IMR-90 (cell line): ENCODE measurements at regions not wholly inside any gene's neighbourhood (a gene's known extent, or its start where the extent isn't known, plus 50 kb on each side); places are given as distances from the start of the nearest gene placed in this dataset.
A peak's percentile ranks its signal among the peaks of the same experiment; 100 is the strongest.

ENCODE experiments used
- ATAC-seq: fragments of 200-7000 bp; cut with Tn5 transposase; 2 replicates; pipeline ENCODE4 v1.9.1; 2020; ENCODE audit warnings: low read depth, mild to moderate bottlenecking, moderate library complexity
- BruUV-seq: library from RNA; stranded (reverse); fragments of 400-500 nt; replicated peaks from 2 replicates; lab custom pipeline; 2021; lab: Mats Ljungman, UMichigan
- CTCF ChIA-PET: fragments of 300-600 bp; formaldehyde crosslinking; extraction: SDS; loops from one replicate; lab custom pipeline; 2021; ENCODE audit warnings: antibody characterized with exemption; lab: Yijun Ruan, JAX
- POLR2A ChIA-PET: fragments of 300-600 bp; sonication (Branson Sonifier 250); formaldehyde crosslinking; loops from one replicate; lab custom pipeline; 2022; ENCODE audit warnings: antibody characterized with exemption; ENCODE audit not compliant: unreplicated experiment; lab: Charles Lee
- DNase-seq: peaks from one replicate; pipeline ENCODE4 v3.0.0; 2013
- H2AFZ ChIP-seq: replicated peaks from 2 replicates; pipeline ENCODE3; 2013; ENCODE audit warnings: low read length, mild to moderate bottlenecking; ENCODE audit not compliant: poor library complexity
- H2AK5ac ChIP-seq: 2 replicates; pipeline ENCODE4 v1.6.1; 2013; ENCODE audit warnings: low read depth, low read length, inconsistent platforms
- H2AK9ac ChIP-seq: replicated peaks from 2 replicates; pipeline ENCODE3; 2013; ENCODE audit warnings: mild to moderate bottlenecking, low read depth, low read length, moderate library complexity; ENCODE audit not compliant: poor library complexity
- H2BK120ac ChIP-seq: 2 replicates; pipeline ENCODE4 v1.6.1; 2013; ENCODE audit warnings: low read depth, low read length, inconsistent platforms
- H2BK15ac ChIP-seq: 3 replicates; pipeline ENCODE4 v1.6.1; 2013; ENCODE audit warnings: low read depth, low read length, inconsistent platforms
- H2BK20ac ChIP-seq: 2 replicates; pipeline ENCODE4 v1.6.1; 2013; ENCODE audit warnings: low read depth, mild to moderate bottlenecking, inconsistent platforms, low read length, moderate library complexity
- H2BK5ac ChIP-seq: 2 replicates; pipeline ENCODE4 v1.6.1; 2013; ENCODE audit warnings: mild to moderate bottlenecking, low read depth, low read length, inconsistent platforms; ENCODE audit not compliant: poor library complexity, severe bottlenecking
- H3K14ac ChIP-seq: replicated peaks from 2 replicates; pipeline ENCODE4 v1.6.1; 2013; ENCODE audit warnings: low read depth, low read length, inconsistent platforms
- H3K18ac ChIP-seq: 2 replicates; pipeline ENCODE4 v1.6.1; 2013; ENCODE audit warnings: low read depth, low read length, control low read depth
- H3K23ac ChIP-seq: 2 replicates; pipeline ENCODE4 v1.6.1; 2013; ENCODE audit warnings: low read depth, low read length, inconsistent platforms
- H3K27ac ChIP-seq: 2 replicates; pipeline ENCODE4 v1.5.1; 2013; ENCODE audit warnings: mild to moderate bottlenecking, control low read depth, low read length; ENCODE audit not compliant: insufficient read depth
- H3K27me3 ChIP-seq: 2 replicates; pipeline ENCODE4 v1.6.1; 2013; ENCODE audit warnings: low read length; ENCODE audit not compliant: control insufficient read depth, insufficient read depth
- H3K36me3 ChIP-seq: 2 replicates; pipeline ENCODE4 v1.6.1; 2013; ENCODE audit warnings: low read length, mixed read lengths; ENCODE audit not compliant: control insufficient read depth, insufficient read depth
- H3K4ac ChIP-seq: 2 replicates; pipeline ENCODE4 v1.6.1; 2013; ENCODE audit warnings: low read depth, low read length, inconsistent platforms
- H3K4me1 ChIP-seq: 2 replicates; pipeline ENCODE4 v1.6.1; 2013; ENCODE audit warnings: low read length, mixed read lengths; ENCODE audit not compliant: control insufficient read depth, insufficient read depth
- H3K4me2 ChIP-seq: 2 replicates; pipeline ENCODE4 v1.6.1; 2013; ENCODE audit warnings: low read depth, mild to moderate bottlenecking, control low read depth, low read length, moderate library complexity
- H3K4me3 ChIP-seq: 2 replicates; pipeline ENCODE4 v1.5.1; 2013; ENCODE audit warnings: low read depth, mild to moderate bottlenecking, control low read depth, low read length, moderate library complexity; ENCODE audit not compliant: insufficient read depth
- H3K56ac ChIP-seq: 2 replicates; pipeline ENCODE4 v1.6.1; 2013; ENCODE audit warnings: low read length, inconsistent platforms; ENCODE audit not compliant: insufficient read depth; ENCODE audit errors: extremely low read depth
- H3K79me1 ChIP-seq, 2 experiments: 2 replicates each; pipeline ENCODE4 v1.6.1; 2013; ENCODE audit warnings: low read length in 2 of 2, inconsistent platforms in 1 of 2, low read depth in 1 of 2
- H3K9ac ChIP-seq: 2 replicates; pipeline ENCODE4 v1.6.1; 2013; ENCODE audit warnings: low read depth, low read length, control low read depth
- H3K9me1 ChIP-seq: 2 replicates; pipeline ENCODE4 v1.6.1; 2013; ENCODE audit warnings: low read length, inconsistent platforms; ENCODE audit not compliant: insufficient read depth
- H3K9me3 ChIP-seq: 2 replicates; pipeline ENCODE4 v1.6.1; 2013; ENCODE audit warnings: low read length; ENCODE audit not compliant: control insufficient read depth, insufficient read depth
- H4K20me1 ChIP-seq: 2 replicates; pipeline ENCODE4 v1.6.1; 2013; ENCODE audit warnings: low read length, inconsistent platforms; ENCODE audit not compliant: insufficient read depth
- H4K5ac ChIP-seq: 2 replicates; pipeline ENCODE4 v1.6.1; 2013; ENCODE audit warnings: mild to moderate bottlenecking, low read depth, low read length, control low read depth
- H4K8ac ChIP-seq, 2 experiments: 2 replicates each; pipeline ENCODE4 v1.6.1; 2013; ENCODE audit warnings: low read depth in 2 of 2, low read length in 2 of 2, control low read depth in 1 of 2, inconsistent platforms in 1 of 2
- H4K91ac ChIP-seq: 2 replicates; pipeline ENCODE4 v1.6.1; 2013; ENCODE audit warnings: low read depth, low read length, inconsistent platforms; ENCODE audit not compliant: insufficient read depth
- BHLHE40 ChIP-seq: fragments of 150-350 bp; IDR thresholded peaks from 2 replicates; pipeline ENCODE4 v1.6.1; 2016; ENCODE audit warnings: mild to moderate bottlenecking, low read depth, low read length
- CEBPB ChIP-seq: IDR thresholded peaks from 2 replicates; pipeline ENCODE4 v1.6.1; 2012; ENCODE audit warnings: low read depth, low read length, improper control_type of control experiment
- CHD1 ChIP-seq: IDR thresholded peaks from 2 replicates; pipeline ENCODE4 v1.6.1; 2012; ENCODE audit warnings: low read depth, low read length, improper control_type of control experiment
- CTCF ChIP-seq: conservative IDR thresholded peaks from 2 replicates; pipeline ENCODE4 v1.5.1; 2012; ENCODE audit warnings: mild to moderate bottlenecking, low read depth, low read length, improper control_type of control experiment
- ELK1 ChIP-seq: fragments of 150-350 bp; IDR thresholded peaks from 2 replicates; pipeline ENCODE4 v1.6.1; 2016; ENCODE audit warnings: low read depth, mild to moderate bottlenecking, low read length, moderate library complexity, borderline replicate concordance
- FOS ChIP-seq: fragments of 150-350 bp; IDR thresholded peaks from 2 replicates; pipeline ENCODE4 v1.6.1; 2016; ENCODE audit warnings: low read depth, low read length
- MAFK ChIP-seq: IDR thresholded peaks from 2 replicates; pipeline ENCODE4 v1.6.1; 2012; ENCODE audit warnings: low read depth, low read length, improper control_type of control experiment
- MAZ ChIP-seq: IDR thresholded peaks from 2 replicates; pipeline ENCODE4 v1.6.1; 2012; ENCODE audit warnings: low read depth, mild to moderate bottlenecking, low read length, improper control_type of control experiment, moderate library complexity, borderline replicate concordance
- MXI1 ChIP-seq: IDR thresholded peaks from 2 replicates; pipeline ENCODE4 v1.6.1; 2012; ENCODE audit warnings: low read depth, mild to moderate bottlenecking, low read length, moderate library complexity, borderline replicate concordance
- POLR2A ChIP-seq: IDR thresholded peaks from 2 replicates; pipeline ENCODE4 v1.6.1; 2012; ENCODE audit warnings: mild to moderate bottlenecking, low read depth, low read length
- RAD21 ChIP-seq: IDR thresholded peaks from 2 replicates; pipeline ENCODE4 v1.6.1; 2012; ENCODE audit warnings: low read length, improper control_type of control experiment
- RCOR1 ChIP-seq: IDR thresholded peaks from 2 replicates; pipeline ENCODE4 v1.6.1; 2012; ENCODE audit warnings: mild to moderate bottlenecking, low read length, improper control_type of control experiment; ENCODE audit not compliant: insufficient replicate concordance
- RFX5 ChIP-seq: IDR thresholded peaks from 2 replicates; pipeline ENCODE4 v1.8.0; 2012; ENCODE audit warnings: low read depth, mild to moderate bottlenecking, low read length, moderate library complexity
- SMC3 ChIP-seq: fragments of 150-350 bp; IDR thresholded peaks from 2 replicates; pipeline ENCODE4 v1.6.1; 2016; ENCODE audit warnings: low read depth, mild to moderate bottlenecking, antibody characterized with exemption, low read length, moderate library complexity
- USF2 ChIP-seq: fragments of 150-350 bp; IDR thresholded peaks from 2 replicates; pipeline ENCODE4 v1.6.1; 2017; ENCODE audit warnings: mild to moderate bottlenecking, antibody characterized with exemption, low read length, low read depth
- WGBS, 2 experiments: methylation state at CpG; one replicate each; pipeline versions ENCODE4 v1.1.5 to v1.1.7; 2013; ENCODE audit warnings: missing lambda C conversion rate in 2 of 2; ENCODE audit not compliant: insufficient read length in 1 of 2; ENCODE audit errors: extremely low coverage in 2 of 2; 5-methylcytosine and 5-hydroxymethylcytosine counted together
- dilution Hi-C: fragments of 300-500 bp; cut with HindIII; formaldehyde crosslinking; loops from one replicate; pipeline ENCODE4 v1.14.3; 2018; ENCODE audit warnings: low sequenced_read_pairs; ENCODE audit not compliant: unreplicated experiment
- in situ Hi-C: fragments of 300-500 bp; cut with MboI; formaldehyde crosslinking; loops from 3 replicates; pipeline ENCODE4 v1.14.3; 2019; ENCODE audit warnings: low sequenced_read_pairs, inconsistent platforms, mixed read lengths
- intact Hi-C: fragments of 100-400 bp; cut with micrococcal nuclease; formaldehyde crosslinking; loops from 2 replicates; pipeline ENCODE4 v1.10.0; 2022

- intact Hi-C loops (no loop called here), in situ Hi-C loops (no loop called here), dilution Hi-C loops (no loop called here)
- WGBS, 2 experiments, result 10% methylated on average over 3 of the region's 3 CpGs; no CpG with 5 or more reads in 1 of the 2 experiments
- H3K56ac ChIP-seq, result no peak overlapping the region
- H3K4me3 ChIP-seq, result no peak overlapping the region
- no peak overlapping the region for H2BK15ac ChIP-seq
- no peak overlapping the region for H3K4me2 ChIP-seq
- no peak overlapping the region for H2AK9ac ChIP-seq
- no peaks in the 10 kb centered on the region for H3K79me1 ChIP-seq
- H4K20me1 ChIP-seq, result no peaks in the 10 kb centered on the region
- H3K23ac ChIP-seq, result no peak overlapping the region
- H2BK5ac ChIP-seq, result peak overlapping the region; percentile 8
- ChIA-PET POLR2A (no interaction called here), CTCF (no interaction called here)
- no peak overlapping the region for H3K9ac ChIP-seq
- no peaks in the 10 kb centered on the region for H3K4me1 ChIP-seq
- no peak overlapping the region for H3K18ac ChIP-seq
- H3K36me3 ChIP-seq, result no peaks in the 10 kb centered on the region
- BruUV-seq, result no TSS peak
- H3K4ac ChIP-seq, result no peak overlapping the region
- no peak overlapping the region for H2AK5ac ChIP-seq
- no peak overlapping the region for H4K5ac ChIP-seq
- H4K8ac ChIP-seq, result no peak overlapping the region
- ATAC-seq, result no peak
- no peak overlapping the region for H3K27ac ChIP-seq
- no peak overlapping the region for H4K91ac ChIP-seq
- H3K14ac ChIP-seq, result no peak overlapping the region
- H2BK120ac ChIP-seq, result no peak overlapping the region
- DNase-seq, result no peak
- no peaks in the 10 kb centered on the region for H3K9me1 ChIP-seq
- H2AFZ ChIP-seq, result no peak overlapping the region
- H3K27me3 ChIP-seq, result no peaks in the 10 kb centered on the region
- peaks cover 24% of the 10 kb centered on the region for H3K9me3 ChIP-seq
- no peak for TF ChIP-seq MAZ
- no peak for TF ChIP-seq USF2
- TF ChIP-seq RFX5, result no peak
- TF ChIP-seq BHLHE40, result no peak
- TF ChIP-seq MAFK, result no peak
- no peak for TF ChIP-seq CEBPB
- no peak for TF ChIP-seq ELK1
- no peak for TF ChIP-seq CHD1
- no peak for TF ChIP-seq MXI1
- no peak for TF ChIP-seq POLR2A
- no peak for TF ChIP-seq RCOR1
- no peak for TF ChIP-seq RAD21
- TF ChIP-seq SMC3, result no peak
- no peak for TF ChIP-seq FOS
- no peak for TF ChIP-seq CTCF
- no peak overlapping the region for H2BK20ac ChIP-seq
Observed at GRCh38 chr13:111525320-111526118, 205.1 kb downstream of the TEX29 start.
